HepG2 (cell line): ENCODE measurements at regions not wholly inside any gene's neighbourhood (a gene's known extent, or its start where the extent isn't known, plus 50 kb on each side); places are given as distances from the start of the nearest gene placed in this dataset.

Source experiments
- ATAC-seq: fragments of 200-7000 bp; cut with Tn5 transposase; 3 replicates; pipeline ENCODE4 v1.9.1; 2020; ENCODE audit warnings: mild to moderate bottlenecking, moderate library complexity
- BruUV-seq: library from RNA; stranded (reverse); fragments of 400-500 nt; replicated peaks from 2 replicates; lab custom pipeline; 2021; lab: Mats Ljungman, UMichigan
- CTCF ChIA-PET: fragments of 300-600 bp; formaldehyde crosslinking; extraction: SDS; loops from one replicate; lab custom pipeline; 2021; ENCODE audit warnings: low total read pairs, inconsistent platforms, low intra/inter-chr PET ratio; lab: Yijun Ruan, JAX
- POLR2A ChIA-PET: fragments of 350-600 bp; sonication (Branson Sonifier 250); formaldehyde crosslinking; loops from one replicate; lab custom pipeline; 2020; ENCODE audit warnings: antibody characterized with exemption, inconsistent platforms; lab: Yijun Ruan, JAX
- DNase-seq: peaks from one replicate; pipeline ENCODE4 v3.0.0-alpha.2; 2015; ENCODE audit warnings: low spot score
- FAIRE-seq: peaks from 3 replicates; lab custom pipeline; 2011; peaks lifted over from hg19 to GRCh38; lab: Jason Lieb, UNC
- H2AFZ ChIP-seq: one replicate; pipeline ENCODE4 v1.6.1; 2011; ENCODE audit warnings: low read length, inconsistent platforms
- H3K27ac ChIP-seq: fragments of 300-600 bp; 3 replicates; pipeline ENCODE4 v1.8.0; 2011; ENCODE audit warnings: mixed run types, mild to moderate bottlenecking, mixed read lengths, low read length, inconsistent platforms; ENCODE audit not compliant: insufficient read depth; ENCODE audit errors: extremely low read length
- H3K27me3 ChIP-seq, 2 experiments: fragments of 200-600 bp in 1 of 2; 2 replicates in 1 of 2; 3 replicates in 1 of 2; pipeline versions ENCODE4 v1.6.0 to v1.8.0; 2011; ENCODE audit warnings: low read length in 2 of 2, mild to moderate bottlenecking in 2 of 2, moderate library complexity in 2 of 2, inconsistent platforms in 1 of 2; ENCODE audit not compliant: insufficient read depth in 2 of 2, control insufficient read depth in 1 of 2
- H3K36me3 ChIP-seq, 2 experiments: fragments of 200-600 bp in 1 of 2; replicated peaks in 1 of 2; 2 replicates in 1 of 2; 3 replicates in 1 of 2; pipeline versions ENCODE4 v1.5.1 to v1.8.0; 2011; ENCODE audit warnings: low read length in 2 of 2, inconsistent platforms in 1 of 2; ENCODE audit not compliant: insufficient read depth in 2 of 2, control insufficient read depth in 1 of 2
- H3K4me1 ChIP-seq: 2 replicates; pipeline ENCODE4 v1.5.1; 2012; ENCODE audit warnings: low read length, inconsistent platforms; ENCODE audit not compliant: insufficient read depth
- H3K4me2 ChIP-seq: 2 replicates; pipeline ENCODE4 v1.6.0; 2011; ENCODE audit warnings: low read depth, low read length, inconsistent platforms
- H3K4me3 ChIP-seq, 3 experiments: fragments of 200-600 bp in 1 of 3; sonication (generic), shearing (Covaris generic) in 1 of 3; replicated peaks in 1 of 3; 2 replicates each; pipeline ENCODE4 v1.5.1; 2011 to 2016; ENCODE audit warnings: low read length in 3 of 3, inconsistent platforms in 2 of 3, low read depth in 2 of 3, mild to moderate bottlenecking in 2 of 3, control low read depth in 1 of 3, mixed read lengths in 1 of 3; ENCODE audit not compliant: insufficient read depth in 1 of 3
- H3K79me2 ChIP-seq: one replicate; pipeline ENCODE4 v1.6.1; 2011; ENCODE audit warnings: low read length, inconsistent platforms; ENCODE audit not compliant: insufficient read depth
- H3K9ac ChIP-seq: 2 replicates; pipeline ENCODE4 v1.6.0; 2011; ENCODE audit warnings: mild to moderate bottlenecking, low read depth, low read length, inconsistent platforms; ENCODE audit not compliant: insufficient read depth
- H3K9me3 ChIP-seq: 2 replicates; pipeline ENCODE4 v1.5.1; 2012; ENCODE audit warnings: mild to moderate bottlenecking, low read length
- H4K20me1 ChIP-seq: 2 replicates; pipeline ENCODE4 v1.6.0; 2011; ENCODE audit warnings: inconsistent platforms, mild to moderate bottlenecking, low read length, moderate library complexity; ENCODE audit not compliant: insufficient read depth
- CBFB ChIP-seq: sonication (generic); formaldehyde crosslinking; IDR thresholded peaks from 2 replicates; pipeline ENCODE4 v1.4.0; 2020; ENCODE audit warnings: missing genetic modification reagents
- CENPBD1 ChIP-seq: sonication (generic); formaldehyde crosslinking; IDR thresholded peaks from 2 replicates; pipeline ENCODE4 v1.8.0; 2022; ENCODE audit warnings: missing genetic modification reagents, low read depth, mild to moderate bottlenecking, borderline replicate concordance
- CTCF ChIP-seq: sonication (generic); formaldehyde crosslinking; IDR thresholded peaks from 2 replicates; pipeline ENCODE4 v1.5.0; 2020; ENCODE audit warnings: mild to moderate bottlenecking, missing genetic modification reagents, moderate library complexity
- JDP2 ChIP-seq: sonication (generic); formaldehyde crosslinking; IDR thresholded peaks from 2 replicates; pipeline ENCODE4 v1.8.1; 2022; ENCODE audit warnings: missing genetic modification reagents, borderline replicate concordance
- NFE2 ChIP-seq: sonication (generic); formaldehyde crosslinking; IDR thresholded peaks from 2 replicates; pipeline ENCODE4 v1.4.0; 2020; ENCODE audit warnings: missing genetic modification reagents
- SP140L ChIP-seq: sonication (generic); formaldehyde crosslinking; IDR thresholded peaks from 2 replicates; pipeline ENCODE4 v1.4.0; 2020; ENCODE audit warnings: missing genetic modification reagents, borderline replicate concordance
- SRY ChIP-seq: sonication (generic); formaldehyde crosslinking; IDR thresholded peaks from 2 replicates; pipeline ENCODE4 v1.8.0; 2022; ENCODE audit warnings: mild to moderate bottlenecking, missing genetic modification reagents
- TEAD2 ChIP-seq: sonication (generic); formaldehyde crosslinking; IDR thresholded peaks from 2 replicates; pipeline ENCODE4 v1.9.0; 2021; ENCODE audit warnings: missing genetic modification reagents
- ZBED4 ChIP-seq: sonication (generic); formaldehyde crosslinking; IDR thresholded peaks from 2 replicates; pipeline ENCODE4 v1.4.0; 2020; ENCODE audit warnings: missing genetic modification reagents, borderline replicate concordance
- ZFP1 ChIP-seq: IDR thresholded peaks from 2 replicates; pipeline ENCODE4 v1.6.1; 2016
- ZNF230 ChIP-seq: sonication (generic); formaldehyde crosslinking; IDR thresholded peaks from 2 replicates; pipeline ENCODE4 v1.4.0; 2020; ENCODE audit warnings: mild to moderate bottlenecking, missing genetic modification reagents
- ZNF382 ChIP-seq: sonication (generic); formaldehyde crosslinking; IDR thresholded peaks from 2 replicates; pipeline ENCODE4 v1.5.0; 2020; ENCODE audit warnings: missing genetic modification reagents, mild to moderate bottlenecking, borderline replicate concordance
- ZNF451 ChIP-seq: sonication (generic); formaldehyde crosslinking; IDR thresholded peaks from 2 replicates; pipeline ENCODE4 v1.5.0; 2020; ENCODE audit warnings: mild to moderate bottlenecking, missing genetic modification reagents
- ZNF775 ChIP-seq: sonication (generic); formaldehyde crosslinking; IDR thresholded peaks from 2 replicates; pipeline ENCODE4 v1.4.0; 2020; ENCODE audit warnings: missing genetic modification reagents, mild to moderate bottlenecking, moderate library complexity, borderline replicate concordance
- WGBS: methylation state at CpG from one replicate; pipeline ENCODE4 v1.1.6; 2017; ENCODE audit warnings: low lambda C conversion rate; 5-methylcytosine and 5-hydroxymethylcytosine counted together
- in situ Hi-C: cut with HindIII; loops from 2 replicates; pipeline ENCODE4 v1.10.0; 2017; ENCODE audit warnings: low pct_unique_long_range_greater_than_20kb; ENCODE audit not compliant: extremely low pct_ligation_motif_present
- intact Hi-C: fragments of 100-400 bp; cut with micrococcal nuclease; formaldehyde crosslinking; loops from one replicate; pipeline ENCODE4 v1.10.0; 2022; ENCODE audit not compliant: unreplicated experiment

GRCh38 chr7:35483568-35483967 lies 211.4 kb downstream of the HERPUD2 start:
- no peaks in the 10 kb centered on the region for H3K36me3 ChIP-seq
- H3K27ac ChIP-seq = no peak overlapping the region
- no peaks in the 10 kb centered on the region for H3K79me2 ChIP-seq
- ATAC-seq (no peak), DNase-seq (no peak), FAIRE-seq (no peak)
- intact Hi-C loops (no loop called here), in situ Hi-C loops (no loop called here)
- H3K9me3 ChIP-seq = no peaks in the 10 kb centered on the region
- ChIA-PET POLR2A (no interaction called here), CTCF (no interaction called here)
- no peak overlapping the region for H3K4me3 ChIP-seq
- no peak overlapping the region for H3K4me2 ChIP-seq
- no peaks in the 10 kb centered on the region; a peak in 1 of 5 replicates for H3K27me3 ChIP-seq
- H3K9ac ChIP-seq = no peak overlapping the region
- no TSS peak for BruUV-seq
- no peaks in the 10 kb centered on the region for H3K4me1 ChIP-seq
- WGBS = 15% methylated on average over 2 of the region's 2 CpGs
- H4K20me1 ChIP-seq = no peaks in the 10 kb centered on the region
- TF ChIP-seq TEAD2 (no peak), ZFP1 (CRISPR knock-in tag) (no peak), ZNF382 (CRISPR knock-in tag) (no peak), ZNF775 (no peak), SP140L (CRISPR knock-in tag) (no peak), JDP2 (CRISPR knock-in tag) (no peak), ZNF451 (CRISPR knock-in tag) (no peak), CTCF (CRISPR knock-in tag) (no peak), CBFB (CRISPR knock-in tag) (no peak)
- no peak overlapping the region for H2AFZ ChIP-seq

GRCh38 chr7:35482231-35482630 lies 212.7 kb downstream of the HERPUD2 start:
- 40% methylated on average over 4 of the region's 5 CpGs for WGBS
- Histone ChIP-seq H2AFZ (no peak overlapping the region), H3K4me3 (no peak overlapping the region), H3K9me3 (no peaks in the 10 kb centered on the region), H3K27ac (no peak overlapping the region), H3K27me3 (no peaks in the 10 kb centered on the region; a peak in 1 of 5 replicates), H3K9ac (no peak overlapping the region), H3K79me2 (no peaks in the 10 kb centered on the region), H3K4me1 (no peaks in the 10 kb centered on the region), H3K36me3 (no peaks in the 10 kb centered on the region), H3K4me2 (no peak overlapping the region), H4K20me1 (no peaks in the 10 kb centered on the region)
- intact Hi-C loops = no loop called here
- ChIA-PET CTCF (no interaction called here), POLR2A (no interaction called here)
- in situ Hi-C loops = no loop called here
- BruUV-seq = no TSS peak
- no peak for DNase-seq
- no peak for ATAC-seq
- no peak for FAIRE-seq
- no peak for TF ChIP-seq NFE2 (CRISPR knock-in tag)
- no peak for TF ChIP-seq ZBED4 (CRISPR knock-in tag)
- no peak for TF ChIP-seq CENPBD1 (CRISPR knock-in tag)
- TF ChIP-seq SRY = no peak
- TF ChIP-seq ZNF230 (CRISPR knock-in tag) = no peak
